H9 (cell line): ENCODE measurements at regions not wholly inside any gene's neighbourhood (a gene's known extent, or its start where the extent isn't known, plus 50 kb on each side); places are given as distances from the start of the nearest gene placed in this dataset.

Source experiments
- DNase-seq: peaks from one replicate; pipeline ENCODE4 v3.0.0-alpha.2; 2017
- H2AFZ ChIP-seq: one replicate; pipeline ENCODE4 v1.6.1; 2013; ENCODE audit warnings: mild to moderate bottlenecking, low read length, control low read depth, moderate library complexity
- H2AK5ac ChIP-seq: 2 replicates; pipeline ENCODE4 v1.6.1; 2013; ENCODE audit warnings: low read length, control low read depth, mixed read lengths; ENCODE audit not compliant: insufficient read length
- H2BK120ac ChIP-seq: one replicate; pipeline ENCODE4 v1.6.1; 2013; ENCODE audit warnings: low read depth, mild to moderate bottlenecking, low read length, control low read depth, inconsistent platforms; ENCODE audit not compliant: poor library complexity, severe bottlenecking
- H2BK12ac ChIP-seq: 2 replicates; pipeline ENCODE4 v1.6.1; 2013; ENCODE audit warnings: low read length, control low read depth, mixed read lengths, low read depth; ENCODE audit not compliant: insufficient read length
- H2BK15ac ChIP-seq: 2 replicates; pipeline ENCODE4 v1.6.1; 2013; ENCODE audit warnings: low read depth, low read length, control low read depth
- H2BK20ac ChIP-seq: one replicate; pipeline ENCODE4 v1.6.1; 2013; ENCODE audit warnings: low read depth, mild to moderate bottlenecking, low read length, control low read depth, inconsistent platforms; ENCODE audit not compliant: poor library complexity, severe bottlenecking
- H2BK5ac ChIP-seq: 2 replicates; pipeline ENCODE4 v1.6.1; 2013; ENCODE audit warnings: low read length, control low read depth, mixed read lengths; ENCODE audit not compliant: insufficient read length
- H3K14ac ChIP-seq: 2 replicates; pipeline ENCODE4 v1.6.1; 2013; ENCODE audit warnings: low read length, control low read depth; ENCODE audit not compliant: insufficient read depth
- H3K18ac ChIP-seq: 2 replicates; pipeline ENCODE4 v1.6.1; 2013; ENCODE audit warnings: low read depth, mild to moderate bottlenecking, mixed read lengths, low read length, control low read depth; ENCODE audit not compliant: insufficient read length
- H3K23ac ChIP-seq: 2 replicates; pipeline ENCODE4 v1.6.1; 2013; ENCODE audit warnings: low read length, control low read depth, mixed read lengths, low read depth; ENCODE audit not compliant: insufficient read length
- H3K23me2 ChIP-seq: 2 replicates; pipeline ENCODE4 v1.6.1; 2013; ENCODE audit warnings: low read depth, mild to moderate bottlenecking, mixed read lengths, low read length, control low read depth; ENCODE audit not compliant: insufficient read length, poor library complexity, severe bottlenecking
- H3K27ac ChIP-seq: 2 replicates; pipeline ENCODE4 v1.5.1; 2013; ENCODE audit warnings: low read length, control low read depth, mixed read lengths, low read depth; ENCODE audit not compliant: insufficient read length
- H3K27me3 ChIP-seq: 2 replicates; pipeline ENCODE4 v1.6.1; 2013; ENCODE audit warnings: low read length, control low read depth, inconsistent platforms; ENCODE audit not compliant: insufficient read depth
- H3K4ac ChIP-seq: 2 replicates; pipeline ENCODE4 v1.6.1; 2013; ENCODE audit warnings: low read depth, mild to moderate bottlenecking, control low read depth, inconsistent platforms, low read length, moderate library complexity
- H3K4me1 ChIP-seq: 2 replicates; pipeline ENCODE4 v1.6.1; 2013; ENCODE audit warnings: low read length, control low read depth, inconsistent platforms; ENCODE audit not compliant: insufficient read depth
- H3K4me2 ChIP-seq: 2 replicates; pipeline ENCODE4 v1.6.1; 2013; ENCODE audit warnings: low read length, control low read depth, mixed read lengths; ENCODE audit not compliant: insufficient read length, insufficient read depth
- H3K56ac ChIP-seq: 2 replicates; pipeline ENCODE4 v1.6.1; 2013; ENCODE audit warnings: low read depth, mild to moderate bottlenecking, mixed read lengths, low read length, control low read depth; ENCODE audit not compliant: insufficient read length
- H3K79me1 ChIP-seq: 2 replicates; pipeline ENCODE4 v1.6.1; 2013; ENCODE audit warnings: low read depth, mild to moderate bottlenecking, moderate library complexity, low read length, control low read depth, inconsistent platforms; ENCODE audit not compliant: insufficient read depth, poor library complexity, severe bottlenecking
- H3K79me2 ChIP-seq: 2 replicates; pipeline ENCODE4 v1.6.1; 2013; ENCODE audit warnings: low read length, control low read depth, inconsistent platforms; ENCODE audit not compliant: insufficient read depth
- H3K9ac ChIP-seq: 2 replicates; pipeline ENCODE4 v1.6.1; 2013; ENCODE audit warnings: low read length, control low read depth, mixed read lengths; ENCODE audit not compliant: insufficient read length; ENCODE audit errors: extremely low read depth
- H3K9me3 ChIP-seq: one replicate; pipeline ENCODE4 v1.6.1; 2013; ENCODE audit warnings: low read depth, low read length, inconsistent platforms; ENCODE audit not compliant: control insufficient read depth
- H3T11ph ChIP-seq: one replicate; pipeline ENCODE4 v1.6.1; 2013; ENCODE audit warnings: mild to moderate bottlenecking, low read length, control low read depth, inconsistent platforms
- H4K20me1 ChIP-seq: one replicate; pipeline ENCODE4 v1.6.1; 2013; ENCODE audit not compliant: control insufficient read depth, insufficient read length, insufficient read depth
- H4K5ac ChIP-seq: 2 replicates; pipeline ENCODE4 v1.6.1; 2013; ENCODE audit warnings: low read depth, mild to moderate bottlenecking, mixed read lengths, low read length, control low read depth; ENCODE audit not compliant: insufficient read length
- H4K8ac ChIP-seq: replicated peaks from 2 replicates; pipeline ENCODE4 v1.6.1; 2013; ENCODE audit warnings: low read length, control low read depth, mixed read lengths, low read depth; ENCODE audit not compliant: insufficient read length
- H4K91ac ChIP-seq: 2 replicates; pipeline ENCODE4 v1.6.1; 2013; ENCODE audit warnings: low read depth, mild to moderate bottlenecking, moderate library complexity, mixed read lengths, low read length, control low read depth; ENCODE audit not compliant: insufficient read length
- H3K27ac Mint-ChIP-seq, 3 experiments: 2 replicates in 2 of 3; 3 replicates in 1 of 3; pipeline ENCODE4 v1.8.0; 2020 to 2021; ENCODE audit warnings: mixed read lengths in 3 of 3, mild to moderate bottlenecking in 1 of 3, moderate library complexity in 1 of 3
- H3K27me3 Mint-ChIP-seq: 2 replicates; pipeline ENCODE4 v1.8.0; 2021; ENCODE audit warnings: low read depth, mild to moderate bottlenecking, moderate library complexity, mixed read lengths
- H3K36me3 Mint-ChIP-seq, 3 experiments: 2 replicates in 2 of 3; 3 replicates in 1 of 3; pipeline ENCODE4 v1.8.0; 2020 to 2021; ENCODE audit warnings: low read depth in 3 of 3, mixed read lengths in 3 of 3; ENCODE audit not compliant: insufficient read depth in 1 of 3
- H3K4me1 Mint-ChIP-seq, 2 experiments: 2 replicates each; pipeline ENCODE4 v1.8.0; 2020; ENCODE audit warnings: mixed read lengths in 2 of 2
- H3K4me3 Mint-ChIP-seq, 2 experiments: 2 replicates in 1 of 2; 3 replicates in 1 of 2; pipeline ENCODE4 v1.8.0; 2020 to 2021; ENCODE audit warnings: mild to moderate bottlenecking in 2 of 2, mixed read lengths in 2 of 2, moderate library complexity in 1 of 2
- H3K9me3 Mint-ChIP-seq, 2 experiments: 2 replicates in 1 of 2; 3 replicates in 1 of 2; pipeline ENCODE4 v1.8.0; 2020; ENCODE audit warnings: mild to moderate bottlenecking in 2 of 2, mixed read lengths in 2 of 2, moderate library complexity in 1 of 2
- CTCF ChIP-seq: fragments of 200-600 bp; sonication (generic); conservative IDR thresholded peaks from 3 replicates; pipeline ENCODE4 v1.8.0; 2021; ENCODE audit warnings: antibody characterized with exemption, mild to moderate bottlenecking
- WGBS: extraction: QIAGEN DNeasy Blood & Tissue Kit; methylation state at CpG from one replicate; pipeline ENCODE4 v1.1.7; 2013; ENCODE audit warnings: missing lambda C conversion rate, low lambda C conversion rate, mixed read lengths; ENCODE audit not compliant: insufficient read length; ENCODE audit errors: extremely low coverage; 5-methylcytosine and 5-hydroxymethylcytosine counted together

GRCh38 chr6:149168968-149169367 is 148.5 kb upstream of the TAB2 start:
- Histone ChIP-seq H3K18ac (no peak overlapping the region), H4K8ac (no peak overlapping the region), H2BK20ac (no peak overlapping the region), H3K79me2 (no peaks in the 10 kb centered on the region), H2BK12ac (no peak overlapping the region), H3K9me3 (no peaks in the 10 kb centered on the region), H2BK120ac (no peak overlapping the region), H2BK15ac (no peak overlapping the region), H2AFZ (no peak overlapping the region), H3K56ac (no peak overlapping the region), H3K4ac (no peak overlapping the region), H4K91ac (no peak overlapping the region), H3K14ac (no peak overlapping the region), H2BK5ac (no peak overlapping the region), H3K27ac (no peak overlapping the region), H3K9ac (no peak overlapping the region), H3K23ac (no peak overlapping the region), H4K20me1 (no peaks in the 10 kb centered on the region), H3T11ph (no peak overlapping the region), H3K4me1 (no peaks in the 10 kb centered on the region), H3K27me3 (no peaks in the 10 kb centered on the region), H3K23me2 (no peaks in the 10 kb centered on the region), H3K4me2 (no peak overlapping the region), H4K5ac (no peak overlapping the region), H2AK5ac (no peak overlapping the region), H3K79me1 (no peaks in the 10 kb centered on the region)
- no peaks in the 10 kb centered on the region for H3K36me3 Mint-ChIP-seq
- H3K27ac Mint-ChIP-seq: no peak overlapping the region; a peak in 1 of 7 replicates
- TF ChIP-seq CTCF: no peak
- no CpG with 5 or more reads among the region's 6 CpGs for WGBS
- H3K9me3 Mint-ChIP-seq: no peaks in the 10 kb centered on the region; a peak in 1 of 5 replicates
- no peak for DNase-seq
- H3K27me3 Mint-ChIP-seq: peaks cover 4% of the 10 kb centered on the region
- H3K4me3 Mint-ChIP-seq: no peak overlapping the region
- peaks cover 2% of the 10 kb centered on the region in 2 experiments; a peak in 2 of 4 replicates for H3K4me1 Mint-ChIP-seq
